ENCODE measurements at regions not wholly inside any gene's neighbourhood (a gene's known extent, or its start where the extent isn't known, plus 50 kb on each side); places are given as distances from the start of the nearest gene placed in this dataset.

DNA sequence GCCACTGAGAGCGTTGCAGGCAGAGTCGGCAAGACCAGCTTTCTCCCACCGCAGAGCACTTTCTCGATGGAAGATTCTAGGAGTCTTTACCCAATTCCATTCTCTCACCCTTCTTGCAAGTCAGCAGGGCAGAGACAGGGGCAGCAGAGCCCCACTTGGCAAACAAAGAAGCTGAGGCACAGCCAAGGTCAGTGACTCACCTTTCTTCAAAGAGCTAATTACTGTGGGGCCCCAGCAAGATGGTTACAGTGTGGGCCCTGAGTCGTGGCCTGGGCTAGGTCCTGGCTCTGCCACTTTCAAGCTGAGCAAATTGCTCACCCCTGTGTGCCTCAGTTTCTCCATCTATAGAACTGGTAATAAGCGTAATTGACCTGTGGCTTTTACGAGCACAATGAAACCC, 277.0 kb downstream of the PREX1 start:
- TF ChIP-seq, protein P1, sequence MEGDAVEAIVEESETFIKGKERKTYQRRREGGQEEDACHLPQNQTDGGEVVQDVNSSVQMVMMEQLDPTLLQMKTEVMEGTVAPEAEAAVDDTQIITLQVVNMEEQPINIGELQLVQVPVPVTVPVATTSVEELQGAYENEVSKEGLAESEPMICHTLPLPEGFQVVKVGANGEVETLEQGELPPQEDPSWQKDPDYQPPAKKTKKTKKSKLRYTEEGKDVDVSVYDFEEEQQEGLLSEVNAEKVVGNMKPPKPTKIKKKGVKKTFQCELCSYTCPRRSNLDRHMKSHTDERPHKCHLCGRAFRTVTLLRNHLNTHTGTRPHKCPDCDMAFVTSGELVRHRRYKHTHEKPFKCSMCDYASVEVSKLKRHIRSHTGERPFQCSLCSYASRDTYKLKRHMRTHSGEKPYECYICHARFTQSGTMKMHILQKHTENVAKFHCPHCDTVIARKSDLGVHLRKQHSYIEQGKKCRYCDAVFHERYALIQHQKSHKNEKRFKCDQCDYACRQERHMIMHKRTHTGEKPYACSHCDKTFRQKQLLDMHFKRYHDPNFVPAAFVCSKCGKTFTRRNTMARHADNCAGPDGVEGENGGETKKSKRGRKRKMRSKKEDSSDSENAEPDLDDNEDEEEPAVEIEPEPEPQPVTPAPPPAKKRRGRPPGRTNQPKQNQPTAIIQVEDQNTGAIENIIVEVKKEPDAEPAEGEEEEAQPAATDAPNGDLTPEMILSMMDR (IDR thresholded peaks at IDR 0.05; ENCODE audit: insufficient read depth, low read length): no peak
- TF ChIP-seq, protein P2, sequence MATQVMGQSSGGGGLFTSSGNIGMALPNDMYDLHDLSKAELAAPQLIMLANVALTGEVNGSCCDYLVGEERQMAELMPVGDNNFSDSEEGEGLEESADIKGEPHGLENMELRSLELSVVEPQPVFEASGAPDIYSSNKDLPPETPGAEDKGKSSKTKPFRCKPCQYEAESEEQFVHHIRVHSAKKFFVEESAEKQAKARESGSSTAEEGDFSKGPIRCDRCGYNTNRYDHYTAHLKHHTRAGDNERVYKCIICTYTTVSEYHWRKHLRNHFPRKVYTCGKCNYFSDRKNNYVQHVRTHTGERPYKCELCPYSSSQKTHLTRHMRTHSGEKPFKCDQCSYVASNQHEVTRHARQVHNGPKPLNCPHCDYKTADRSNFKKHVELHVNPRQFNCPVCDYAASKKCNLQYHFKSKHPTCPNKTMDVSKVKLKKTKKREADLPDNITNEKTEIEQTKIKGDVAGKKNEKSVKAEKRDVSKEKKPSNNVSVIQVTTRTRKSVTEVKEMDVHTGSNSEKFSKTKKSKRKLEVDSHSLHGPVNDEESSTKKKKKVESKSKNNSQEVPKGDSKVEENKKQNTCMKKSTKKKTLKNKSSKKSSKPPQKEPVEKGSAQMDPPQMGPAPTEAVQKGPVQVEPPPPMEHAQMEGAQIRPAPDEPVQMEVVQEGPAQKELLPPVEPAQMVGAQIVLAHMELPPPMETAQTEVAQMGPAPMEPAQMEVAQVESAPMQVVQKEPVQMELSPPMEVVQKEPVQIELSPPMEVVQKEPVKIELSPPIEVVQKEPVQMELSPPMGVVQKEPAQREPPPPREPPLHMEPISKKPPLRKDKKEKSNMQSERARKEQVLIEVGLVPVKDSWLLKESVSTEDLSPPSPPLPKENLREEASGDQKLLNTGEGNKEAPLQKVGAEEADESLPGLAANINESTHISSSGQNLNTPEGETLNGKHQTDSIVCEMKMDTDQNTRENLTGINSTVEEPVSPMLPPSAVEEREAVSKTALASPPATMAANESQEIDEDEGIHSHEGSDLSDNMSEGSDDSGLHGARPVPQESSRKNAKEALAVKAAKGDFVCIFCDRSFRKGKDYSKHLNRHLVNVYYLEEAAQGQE (IDR thresholded peaks at IDR 0.05; ENCODE audit: insufficient replicate concordance, low read depth): no peak
- no peak for TF ChIP-seq POLR2AphosphoS5 (IDR thresholded peaks at IDR 0.05; ENCODE audit: low read depth)
